D721Med (cell line): ENCODE measurements at regions not wholly inside any gene's neighbourhood (a gene's known extent, or its start where the extent isn't known, plus 50 kb on each side); places are given as distances from the start of the nearest gene placed in this dataset.

Experiments used
- DNase-seq: peaks from one replicate; pipeline ENCODE4 v3.0.0; 2011; ENCODE audit warnings: low spot score; ENCODE audit not compliant: insufficient read length
- FAIRE-seq: peaks from 2 replicates; lab custom pipeline; 2011; peaks lifted over from hg19 to GRCh38; lab: Jason Lieb, UNC
- CTCF ChIP-seq: IDR thresholded peaks from 2 replicates; pipeline ENCODE4 v1.5.1; 2012; ENCODE audit warnings: mild to moderate bottlenecking, control low read depth; ENCODE audit not compliant: insufficient read depth; ENCODE audit errors: missing control alignments

GRCh38 chr10:125548878-125549277 lies 134.1 kb downstream of the TEX36 start:
- no peak for TF ChIP-seq CTCF
- DNase-seq = no peak
- FAIRE-seq = no peak

- DNase-seq (no peak), FAIRE-seq (no peak)
- TF ChIP-seq CTCF = no peak
Observed at GRCh38 chr10:125548356-125548755, 134.6 kb downstream of the TEX36 start.

GRCh38 chr10:125547010-125547650 lies 135.8 kb downstream of the TEX36 start:
- FAIRE-seq (no peak), DNase-seq (no peak)
- TF ChIP-seq CTCF = no peak

GRCh38 chr10:125543796-125544195 lies 139.2 kb downstream of the TEX36 start:
- DNase-seq (no peak), FAIRE-seq (no peak)
- no peak for TF ChIP-seq CTCF

- no peak for DNase-seq
- FAIRE-seq = no peak
- TF ChIP-seq CTCF = no peak
Observed at GRCh38 chr10:125538947-125539731, 143.8 kb downstream of the TEX36 start.

- DNase-seq (no peak), FAIRE-seq (no peak)
- TF ChIP-seq CTCF = no peak
Observed at GRCh38 chr10:125536236-125536635, 146.7 kb downstream of the TEX36 start.

- no peak for TF ChIP-seq CTCF
- no peak for FAIRE-seq
- DNase-seq = no peak
Observed at GRCh38 chr10:125535559-125535958, 147.4 kb downstream of the TEX36 start.
